ENCODE measurements at regions not wholly inside any gene's neighbourhood (a gene's known extent, or its start where the extent isn't known, plus 50 kb on each side); places are given as distances from the start of the nearest gene placed in this dataset.

DNA sequence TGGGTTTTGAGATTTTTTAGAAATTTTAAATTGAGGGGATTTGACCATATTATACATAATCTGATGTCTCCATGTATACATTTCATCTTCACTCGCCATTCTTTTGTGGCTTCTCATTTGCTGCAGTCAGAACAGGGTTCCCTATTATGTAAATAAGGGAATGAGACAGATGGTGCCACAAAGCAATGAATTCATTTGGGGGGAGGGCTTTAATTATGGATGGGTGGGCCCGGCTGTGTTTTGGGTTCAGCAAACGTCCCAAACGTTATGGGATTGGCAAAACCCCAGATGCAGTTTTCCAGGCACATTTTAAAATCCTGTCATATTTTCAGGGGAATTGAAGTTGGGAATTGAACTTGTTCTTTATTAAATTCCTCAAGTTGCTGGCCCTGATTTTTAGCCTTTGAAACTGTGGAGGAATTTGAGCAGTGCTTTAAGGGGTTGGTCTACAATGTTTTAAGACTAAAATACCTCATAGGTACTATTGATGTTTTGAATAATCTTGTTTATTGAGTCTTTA, 558.5 kb upstream of the ZNF462 start:
- Histone ChIP-seq H3K9me3 (ENCODE audit: control insufficient read depth, insufficient read depth, low read depth, low read length) (no peaks in the 10 kb centered on the region), H3K27ac (ENCODE audit: low read depth, low read length) (no peak overlapping the region), H3K4me1 (ENCODE audit: control insufficient read depth, insufficient read depth, low read length) (no peaks in the 10 kb centered on the region; the same call in none of the 2 replicates), H3K9ac (ENCODE audit: low read length) (no peak overlapping the region), H3K27me3 (ENCODE audit: control insufficient read depth, insufficient read depth, low read length) (no peaks in the 10 kb centered on the region), H3K36me3 (ENCODE audit: control insufficient read depth, insufficient read depth, low read length) (no peaks in the 10 kb centered on the region), H3K4me3 (ENCODE audit: low read depth, low read length) (no peak overlapping the region)

GRCh38 chr9:106305428-106306133, 557.4 kb upstream of the ZNF462 start:
- H3K4me3 ChIP-seq (ENCODE audit: low read depth, low read length), result no peak overlapping the region

DNA sequence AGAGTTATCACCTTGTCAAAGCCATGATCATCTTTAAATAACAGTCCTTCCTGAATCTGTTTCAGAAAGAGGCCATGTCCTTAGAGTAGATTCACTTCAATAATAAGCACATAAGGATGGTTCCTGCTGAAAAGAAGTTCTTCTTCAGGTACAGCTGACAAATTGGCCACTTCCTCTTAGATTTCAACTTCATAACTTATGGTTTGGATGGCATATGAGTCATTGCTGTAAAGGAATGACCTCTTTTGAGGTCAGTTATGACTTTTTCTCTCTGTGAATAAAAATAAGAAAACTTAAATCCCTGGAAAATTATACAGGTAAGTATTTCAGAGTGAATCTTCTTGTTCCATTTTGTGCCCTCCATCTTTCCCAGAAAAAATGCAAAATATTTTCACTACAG, 555.3 kb upstream of the ZNF462 start:
- Histone ChIP-seq H3K9me3 (ENCODE audit: control insufficient read depth, insufficient read depth, low read depth, low read length) (no peaks in the 10 kb centered on the region; the same call in 1 of the 2 replicates), H3K9ac (ENCODE audit: low read length) (no peak overlapping the region), H3K27ac (ENCODE audit: low read depth, low read length) (no peak overlapping the region), H3K4me3 (ENCODE audit: low read depth, low read length) (no peak overlapping the region), H3K4me1 (ENCODE audit: control insufficient read depth, insufficient read depth, low read length) (peaks cover 4% of the 10 kb centered on the region), H3K36me3 (ENCODE audit: control insufficient read depth, insufficient read depth, low read length) (no peaks in the 10 kb centered on the region), H3K27me3 (ENCODE audit: control insufficient read depth, insufficient read depth, low read length) (no peaks in the 10 kb centered on the region)

More at GRCh38 chr9:106305428-106306133, 557.4 kb upstream of the ZNF462 start:
- H3K36me3 ChIP-seq (ENCODE audit: control insufficient read depth, insufficient read depth, low read length), result no peaks in the 10 kb centered on the region
- no peak overlapping the region for H3K27ac ChIP-seq (ENCODE audit: low read depth, low read length)
- no peaks in the 10 kb centered on the region for H3K27me3 ChIP-seq (ENCODE audit: control insufficient read depth, insufficient read depth, low read length)
- H3K9ac ChIP-seq (ENCODE audit: low read length), result no peak overlapping the region
- H3K4me1 ChIP-seq (ENCODE audit: control insufficient read depth, insufficient read depth, low read length), result peaks cover 4% of the 10 kb centered on the region
- no peaks in the 10 kb centered on the region; the same call in 1 of the 2 replicates for H3K9me3 ChIP-seq (ENCODE audit: control insufficient read depth, insufficient read depth, low read depth, low read length)

DNA sequence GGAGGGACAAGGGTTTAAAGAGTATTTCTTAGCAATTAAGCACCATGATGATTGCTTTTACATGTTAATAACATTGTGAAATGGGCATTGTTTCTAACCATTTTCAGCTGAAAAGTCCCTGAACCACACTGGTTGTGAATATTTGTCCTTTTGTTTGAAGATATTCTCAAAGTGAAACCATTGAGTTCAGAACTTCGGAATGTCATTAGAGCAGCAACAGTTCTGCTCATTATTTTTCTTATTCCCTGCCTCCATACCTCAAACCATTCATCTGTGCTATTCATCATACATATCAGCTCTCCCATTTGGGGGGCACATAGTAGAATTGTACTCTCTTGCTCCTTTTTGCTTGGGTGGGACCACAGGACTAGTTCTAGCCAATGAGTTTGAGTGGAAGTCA, 553.0 kb upstream of the ZNF462 start:
- H3K4me3 ChIP-seq (ENCODE audit: low read depth, low read length), result no peak overlapping the region
- H3K36me3 ChIP-seq (ENCODE audit: control insufficient read depth, insufficient read depth, low read length), result no peaks in the 10 kb centered on the region
- H3K4me1 ChIP-seq (ENCODE audit: control insufficient read depth, insufficient read depth, low read length), result peaks cover 4% of the 10 kb centered on the region

DNA sequence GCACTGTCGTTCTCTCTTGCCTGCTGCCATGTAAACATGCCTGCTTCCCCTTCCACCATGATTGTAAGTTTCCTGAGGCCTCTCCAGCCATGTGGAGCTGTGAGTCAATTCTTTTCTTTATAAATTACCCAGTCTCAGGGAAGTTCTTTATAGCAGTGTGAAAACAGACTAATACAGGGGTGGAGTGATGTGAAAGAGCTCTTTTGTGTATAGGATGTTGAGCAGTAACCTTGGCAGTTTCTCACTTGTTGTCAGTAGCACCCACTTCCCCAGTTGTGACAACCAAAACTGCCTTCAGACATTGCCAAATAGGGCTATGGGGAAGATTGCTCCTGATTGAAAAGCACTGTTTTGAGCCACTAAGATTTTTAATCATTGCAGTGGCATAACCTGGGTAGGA, 552.2 kb upstream of the ZNF462 start:
- Histone ChIP-seq H3K9me3 (ENCODE audit: control insufficient read depth, insufficient read depth, low read depth, low read length) (no peaks in the 10 kb centered on the region; the same call in 1 of the 2 replicates), H3K4me3 (ENCODE audit: low read depth, low read length) (no peak overlapping the region), H3K9ac (ENCODE audit: low read length) (no peak overlapping the region), H3K4me1 (ENCODE audit: control insufficient read depth, insufficient read depth, low read length) (peaks cover 7% of the 10 kb centered on the region), H3K36me3 (ENCODE audit: control insufficient read depth, insufficient read depth, low read length) (no peaks in the 10 kb centered on the region), H3K27ac (ENCODE audit: low read depth, low read length) (no peak overlapping the region), H3K27me3 (ENCODE audit: control insufficient read depth, insufficient read depth, low read length) (no peaks in the 10 kb centered on the region)

More for the DNA sequence above, 553.0 kb upstream of the ZNF462 start:
- H3K27me3 ChIP-seq (ENCODE audit: control insufficient read depth, insufficient read depth, low read length), result no peaks in the 10 kb centered on the region
- no peak overlapping the region for H3K27ac ChIP-seq (ENCODE audit: low read depth, low read length)
- H3K9me3 ChIP-seq (ENCODE audit: control insufficient read depth, insufficient read depth, low read depth, low read length), result no peaks in the 10 kb centered on the region; the same call in 1 of the 2 replicates
- no peak overlapping the region for H3K9ac ChIP-seq (ENCODE audit: low read length)

DNA sequence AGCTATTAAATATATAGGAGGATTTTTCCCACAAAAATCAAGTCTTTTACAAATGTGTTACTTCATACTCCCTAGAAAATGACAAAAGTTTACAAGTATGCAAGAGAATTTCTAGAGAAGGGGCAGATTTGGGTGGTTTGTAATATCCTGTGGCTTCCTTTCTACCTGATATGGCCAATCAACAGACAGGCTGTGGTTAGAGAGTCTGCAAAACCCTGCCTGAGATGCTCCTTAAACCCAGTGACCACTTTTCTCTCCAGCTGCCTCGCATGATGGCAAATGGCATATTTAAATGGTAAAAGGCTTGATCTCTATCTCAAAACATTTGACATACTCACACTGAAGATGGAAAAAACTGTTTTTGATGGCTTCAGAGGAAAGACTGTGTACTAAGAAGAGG, 550.1 kb upstream of the ZNF462 start:
- Histone ChIP-seq H3K4me1 (ENCODE audit: control insufficient read depth, insufficient read depth, low read length) (peaks cover 9% of the 10 kb centered on the region; the same call in 1 of the 2 replicates), H3K27ac (ENCODE audit: low read depth, low read length) (no peak overlapping the region), H3K4me3 (ENCODE audit: low read depth, low read length) (no peak overlapping the region), H3K36me3 (ENCODE audit: control insufficient read depth, insufficient read depth, low read length) (no peaks in the 10 kb centered on the region), H3K9me3 (ENCODE audit: control insufficient read depth, insufficient read depth, low read depth, low read length) (no peaks in the 10 kb centered on the region; the same call in 1 of the 2 replicates), H3K9ac (ENCODE audit: low read length) (no peak overlapping the region), H3K27me3 (ENCODE audit: control insufficient read depth, insufficient read depth, low read length) (no peaks in the 10 kb centered on the region)

DNA sequence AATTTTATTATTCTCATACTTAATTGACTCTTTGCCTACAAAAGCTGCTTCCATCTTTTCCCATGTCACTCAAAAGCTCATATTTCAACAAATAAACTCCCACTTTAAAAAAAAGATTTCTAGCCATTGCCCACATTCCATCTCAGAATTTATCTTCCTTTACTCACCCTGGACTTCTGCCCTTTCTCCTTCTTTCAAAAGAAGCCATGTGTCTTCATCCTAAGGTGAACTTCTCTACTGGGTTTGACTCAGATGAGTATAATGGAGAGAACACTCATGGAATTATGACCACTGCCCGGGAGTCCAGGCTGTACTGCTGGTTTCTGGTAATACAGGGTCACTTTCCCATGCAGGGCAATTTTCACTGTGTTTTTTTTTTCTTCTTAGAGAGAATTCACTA, 548.5 kb upstream of the ZNF462 start:
- Histone ChIP-seq H3K4me1 (ENCODE audit: control insufficient read depth, insufficient read depth, low read length) (peaks cover 9% of the 10 kb centered on the region; the same call in 1 of the 2 replicates), H3K4me3 (ENCODE audit: low read depth, low read length) (no peak overlapping the region), H3K27ac (ENCODE audit: low read depth, low read length) (no peak overlapping the region), H3K27me3 (ENCODE audit: control insufficient read depth, insufficient read depth, low read length) (no peaks in the 10 kb centered on the region), H3K9me3 (ENCODE audit: control insufficient read depth, insufficient read depth, low read depth, low read length) (no peaks in the 10 kb centered on the region; the same call in 1 of the 2 replicates), H3K9ac (ENCODE audit: low read length) (no peak overlapping the region), H3K36me3 (ENCODE audit: control insufficient read depth, insufficient read depth, low read length) (no peaks in the 10 kb centered on the region)

- Histone ChIP-seq H3K4me1 (ENCODE audit: control insufficient read depth, insufficient read depth, low read length) (peaks cover 7% of the 10 kb centered on the region; the same call in 1 of the 2 replicates), H3K27me3 (ENCODE audit: control insufficient read depth, insufficient read depth, low read length) (no peaks in the 10 kb centered on the region), H3K4me3 (ENCODE audit: low read depth, low read length) (no peak overlapping the region), H3K27ac (ENCODE audit: low read depth, low read length) (no peak overlapping the region), H3K36me3 (ENCODE audit: control insufficient read depth, insufficient read depth, low read length) (no peaks in the 10 kb centered on the region), H3K9ac (ENCODE audit: low read length) (no peak overlapping the region), H3K9me3 (ENCODE audit: control insufficient read depth, insufficient read depth, low read depth, low read length) (no peaks in the 10 kb centered on the region)
Observed at GRCh38 chr9:106321394-106322180, 541.4 kb upstream of the ZNF462 start.

- peaks cover 7% of the 10 kb centered on the region; the same call in 1 of the 2 replicates for H3K4me1 ChIP-seq (ENCODE audit: control insufficient read depth, insufficient read depth, low read length)
- H3K9ac ChIP-seq (ENCODE audit: low read length), result no peak overlapping the region
- no peak overlapping the region for H3K4me3 ChIP-seq (ENCODE audit: low read depth, low read length)
Observed at GRCh38 chr9:106322706-106323245, 540.2 kb upstream of the ZNF462 start.

GRCh38 chr9:106324053-106324585, 538.8 kb upstream of the ZNF462 start:
- Histone ChIP-seq H3K27ac (ENCODE audit: low read depth, low read length) (no peak overlapping the region), H3K4me1 (ENCODE audit: control insufficient read depth, insufficient read depth, low read length) (peaks cover 7% of the 10 kb centered on the region; the same call in 1 of the 2 replicates), H3K36me3 (ENCODE audit: control insufficient read depth, insufficient read depth, low read length) (no peaks in the 10 kb centered on the region), H3K9ac (ENCODE audit: low read length) (no peak overlapping the region), H3K27me3 (ENCODE audit: control insufficient read depth, insufficient read depth, low read length) (no peaks in the 10 kb centered on the region), H3K4me3 (ENCODE audit: low read depth, low read length) (no peak overlapping the region), H3K9me3 (ENCODE audit: control insufficient read depth, insufficient read depth, low read depth, low read length) (no peaks in the 10 kb centered on the region)

More at GRCh38 chr9:106322706-106323245, 540.2 kb upstream of the ZNF462 start:
- H3K36me3 ChIP-seq (ENCODE audit: control insufficient read depth, insufficient read depth, low read length), result no peaks in the 10 kb centered on the region
- no peaks in the 10 kb centered on the region for H3K9me3 ChIP-seq (ENCODE audit: control insufficient read depth, insufficient read depth, low read depth, low read length)
- no peaks in the 10 kb centered on the region for H3K27me3 ChIP-seq (ENCODE audit: control insufficient read depth, insufficient read depth, low read length)
- H3K27ac ChIP-seq (ENCODE audit: low read depth, low read length), result no peak overlapping the region
